H1 (cell line): ENCODE measurements at regions not wholly inside any gene's neighbourhood (a gene's known extent, or its start where the extent isn't known, plus 50 kb on each side); places are given as distances from the start of the nearest gene placed in this dataset.

ENCODE experiments used
- CTCF ChIA-PET: fragments of 300-600 bp; sonication (Branson Sonifier 250); formaldehyde crosslinking; loops from one replicate; lab custom pipeline; 2021; ENCODE audit not compliant: partially characterized antibody; lab: Charles Lee
- POLR2A ChIA-PET: fragments of 300-600 bp; sonication (Branson Sonifier 250); formaldehyde crosslinking; loops from one replicate; lab custom pipeline; 2021; ENCODE audit warnings: inconsistent platforms; ENCODE audit not compliant: partially characterized antibody; lab: Charles Lee
- DNase-seq, 2 experiments: peaks; one replicate each; pipeline versions ENCODE4 v3.0.0 to v3.0.0-alpha.2; 2010 to 2022; ENCODE audit warnings: low spot score in 2 of 2, low read depth in 1 of 2, mixed read lengths in 1 of 2
- FAIRE-seq: peaks from 2 replicates; lab custom pipeline; 2011; peaks lifted over from hg19 to GRCh38; lab: Jason Lieb, UNC
- H2AFZ ChIP-seq: 2 replicates; pipeline ENCODE4 v1.8.1; 2012; ENCODE audit warnings: low read length, inconsistent platforms
- H2AK5ac ChIP-seq: 2 replicates; pipeline ENCODE4 v1.6.1; 2013; ENCODE audit warnings: low read depth, low read length
- H2BK120ac ChIP-seq: replicated peaks from 2 replicates; pipeline ENCODE3; 2013; ENCODE audit warnings: low read depth, low read length, inconsistent platforms
- H2BK12ac ChIP-seq: 2 replicates; pipeline ENCODE4 v1.6.1; 2013; ENCODE audit warnings: low read depth, low read length
- H2BK15ac ChIP-seq: 2 replicates; pipeline ENCODE4 v1.6.1; 2013; ENCODE audit warnings: low read length
- H2BK20ac ChIP-seq: 2 replicates; pipeline ENCODE4 v1.6.1; 2013; ENCODE audit warnings: low read length
- H2BK5ac ChIP-seq: 2 replicates; pipeline ENCODE4 v1.6.1; 2013; ENCODE audit warnings: low read depth, low read length
- H3K14ac ChIP-seq: 2 replicates; pipeline ENCODE4 v1.6.1; 2013; ENCODE audit warnings: inconsistent platforms; ENCODE audit not compliant: insufficient read length
- H3K18ac ChIP-seq: 2 replicates; pipeline ENCODE4 v1.6.1; 2013; ENCODE audit warnings: low read length; ENCODE audit errors: extremely low read depth
- H3K23ac ChIP-seq: 2 replicates; pipeline ENCODE4 v1.6.1; 2013; ENCODE audit warnings: inconsistent platforms; ENCODE audit not compliant: insufficient read length
- H3K23me2 ChIP-seq: 2 replicates; pipeline ENCODE4 v1.6.1; 2013; ENCODE audit warnings: low read depth, low read length
- H3K27ac ChIP-seq: 2 replicates; pipeline ENCODE4 v1.6.1; 2011; ENCODE audit warnings: low read depth, low read length, inconsistent platforms
- H3K27me3 ChIP-seq, 4 experiments: replicated peaks in 1 of 4; 1 replicate in 1 of 4; 2 replicates in 3 of 4; pipeline versions ENCODE4 v1.6.1 to v1.8.1; 2011 to 2013; ENCODE audit warnings: low read length in 3 of 4, mild to moderate bottlenecking in 3 of 4, inconsistent platforms in 2 of 4, mixed read lengths in 2 of 4, moderate library complexity in 1 of 4; ENCODE audit not compliant: control insufficient read depth in 3 of 4, insufficient read depth in 3 of 4; ENCODE audit errors: extremely low read depth in 1 of 4
- H3K36me3 ChIP-seq, 4 experiments: 2 replicates each; pipeline versions ENCODE4 v1.6.1 to v1.8.1; 2011 to 2013; ENCODE audit warnings: mild to moderate bottlenecking in 4 of 4, low read length in 3 of 4, moderate library complexity in 2 of 4, control low read depth in 1 of 4, inconsistent platforms in 1 of 4; ENCODE audit not compliant: insufficient read depth in 4 of 4, control insufficient read depth in 2 of 4
- H3K4ac ChIP-seq: replicated peaks from 2 replicates; pipeline ENCODE3; 2013; ENCODE audit warnings: low read length, low read depth, mixed read lengths, inconsistent platforms; ENCODE audit not compliant: insufficient read length
- H3K4me1 ChIP-seq, 4 experiments: replicated peaks in 1 of 4; 1 replicate in 1 of 4; 2 replicates in 3 of 4; pipeline versions ENCODE4 v1.6.1 to v1.8.1; 2011 to 2013; ENCODE audit warnings: low read length in 3 of 4, inconsistent platforms in 2 of 4, mixed read lengths in 1 of 4; ENCODE audit not compliant: insufficient read depth in 4 of 4, control insufficient read depth in 3 of 4
- H3K4me2 ChIP-seq, 2 experiments: 2 replicates each; pipeline versions ENCODE4 v1.6.1 to v1.8.1; 2011 to 2013; ENCODE audit warnings: low read depth in 2 of 2, low read length in 2 of 2, control low read depth in 1 of 2, inconsistent platforms in 1 of 2, mild to moderate bottlenecking in 1 of 2; ENCODE audit not compliant: insufficient read depth in 1 of 2
- H3K4me3 ChIP-seq, 4 experiments: fragments of 200-600, 300-600 bp in 1 of 4; sonication (generic), shearing (Covaris generic), sonication (Bioruptor Twin) in 1 of 4; 2 replicates each; pipeline versions ENCODE4 v1.5.1 to v1.8.1; 2011 to 2016; ENCODE audit warnings: low read length in 4 of 4, low read depth in 3 of 4, control low read depth in 2 of 4, inconsistent platforms in 2 of 4, mild to moderate bottlenecking in 2 of 4, mixed read lengths in 1 of 4, moderate library complexity in 1 of 4; ENCODE audit not compliant: insufficient read depth in 2 of 4; ENCODE audit errors: extremely low read depth in 1 of 4
- H3K56ac ChIP-seq: replicated peaks from 2 replicates; pipeline ENCODE3; 2013; ENCODE audit warnings: low read depth, mild to moderate bottlenecking, mixed read lengths, low read length, inconsistent platforms; ENCODE audit not compliant: insufficient read length
- H3K79me1 ChIP-seq: 2 replicates; pipeline ENCODE4 v1.6.1; 2013; ENCODE audit warnings: low read depth, low read length, control low read depth
- H3K79me2 ChIP-seq, 2 experiments: 2 replicates each; pipeline versions ENCODE4 v1.6.1 to v1.8.1; 2012 to 2013; ENCODE audit warnings: low read length in 2 of 2, mild to moderate bottlenecking in 2 of 2, inconsistent platforms in 1 of 2; ENCODE audit not compliant: insufficient read depth in 2 of 2, control insufficient read depth in 1 of 2
- H3K9ac ChIP-seq, 4 experiments: replicated peaks in 1 of 4; 1 replicate in 1 of 4; 2 replicates in 3 of 4; pipeline versions ENCODE4 v1.6.1 to v1.8.1; 2011 to 2013; ENCODE audit warnings: low read depth in 3 of 4, low read length in 3 of 4, control low read depth in 2 of 4, mild to moderate bottlenecking in 2 of 4, moderate library complexity in 2 of 4, inconsistent platforms in 1 of 4; ENCODE audit errors: extremely low read depth in 1 of 4
- H3K9me3 ChIP-seq, 2 experiments: 2 replicates each; pipeline versions ENCODE4 v1.6.1 to v1.8.1; 2012 to 2013; ENCODE audit warnings: mild to moderate bottlenecking in 2 of 2, moderate library complexity in 2 of 2, control low read depth in 1 of 2, inconsistent platforms in 1 of 2, low read depth in 1 of 2, low read length in 1 of 2, mixed read lengths in 1 of 2; ENCODE audit not compliant: insufficient read depth in 2 of 2
- H4K20me1 ChIP-seq, 2 experiments: replicated peaks in 1 of 2; 2 replicates each; pipeline versions ENCODE3 to v1.8.1; 2011 to 2013; ENCODE audit warnings: inconsistent platforms in 2 of 2, low read length in 2 of 2, mild to moderate bottlenecking in 1 of 2; ENCODE audit not compliant: insufficient read depth in 2 of 2, control insufficient read depth in 1 of 2
- H4K5ac ChIP-seq: 2 replicates; pipeline ENCODE4 v1.6.1; 2013; ENCODE audit warnings: low read length, low read depth, mixed read lengths, inconsistent platforms; ENCODE audit not compliant: insufficient read length
- H4K8ac ChIP-seq: 2 replicates; pipeline ENCODE4 v1.8.0; 2013; ENCODE audit warnings: mild to moderate bottlenecking, moderate library complexity, low read length, inconsistent platforms; ENCODE audit not compliant: insufficient read depth; ENCODE audit errors: extremely low read depth
- H4K91ac ChIP-seq: replicated peaks from 2 replicates; pipeline ENCODE3; 2013; ENCODE audit warnings: low read length, mixed read lengths, inconsistent platforms; ENCODE audit not compliant: insufficient read length
- BACH1 ChIP-seq: IDR thresholded peaks from 2 replicates; pipeline ENCODE4 v1.6.1; 2012; ENCODE audit warnings: low read length, improper control_type of control experiment
- BRCA1 ChIP-seq: IDR thresholded peaks from 2 replicates; pipeline ENCODE4 v1.6.1; 2012; ENCODE audit warnings: low read depth, low read length, improper control_type of control experiment
- EP300 ChIP-seq, 2 experiments: IDR thresholded peaks; 1 replicate in 1 of 2; 2 replicates in 1 of 2; pipeline ENCODE4 v1.6.1; 2011 to 2012; ENCODE audit warnings: low read depth in 2 of 2, low read length in 2 of 2, mild to moderate bottlenecking in 2 of 2, borderline replicate concordance in 1 of 2, inconsistent platforms in 1 of 2, moderate library complexity in 1 of 2
- KDM4A ChIP-seq: IDR thresholded peaks from one replicate; pipeline ENCODE4 v1.7.1; 2012; ENCODE audit warnings: low read depth, mild to moderate bottlenecking, moderate library complexity, low read length, inconsistent platforms; ENCODE audit not compliant: severe bottlenecking
- NRF1 ChIP-seq: IDR thresholded peaks from 2 replicates; pipeline ENCODE4 v1.6.1; 2011; ENCODE audit warnings: mild to moderate bottlenecking, low read depth, low read length, improper control_type of control experiment
- PHF8 ChIP-seq: fragments of 200-600 bp; sonication (generic); conservative IDR thresholded peaks from 2 replicates; pipeline ENCODE4 v1.7.1; 2012; ENCODE audit warnings: low read depth, mild to moderate bottlenecking, inconsistent platforms, low read length, moderate library complexity
- ZNF274 ChIP-seq: IDR thresholded peaks from 2 replicates; pipeline ENCODE4 v1.7.0; 2012; ENCODE audit warnings: low read length, borderline replicate concordance; ENCODE audit errors: extremely low read depth
- WGBS, 2 experiments: shearing (Covaris generic) in 1 of 2; methylation state at CpG; one replicate each; pipeline versions ENCODE4 v1.1.6 to v1.1.7; 2013 to 2015; ENCODE audit warnings: low lambda C conversion rate in 2 of 2, mixed read lengths in 2 of 2, inconsistent platforms in 1 of 2, low coverage in 1 of 2, missing lambda C conversion rate in 1 of 2; ENCODE audit not compliant: insufficient replicate concordance in 2 of 2, insufficient coverage in 1 of 2, insufficient read length in 1 of 2; ENCODE audit errors: extremely low coverage in 1 of 2, missing lambda C conversion rate in 1 of 2; 5-methylcytosine and 5-hydroxymethylcytosine counted together
- TF ChIP-seq, protein P1 (sequence below): IDR thresholded peaks from 2 replicates; pipeline ENCODE4 v1.6.1; 2012; ENCODE audit warnings: inconsistent platforms

DNA sequence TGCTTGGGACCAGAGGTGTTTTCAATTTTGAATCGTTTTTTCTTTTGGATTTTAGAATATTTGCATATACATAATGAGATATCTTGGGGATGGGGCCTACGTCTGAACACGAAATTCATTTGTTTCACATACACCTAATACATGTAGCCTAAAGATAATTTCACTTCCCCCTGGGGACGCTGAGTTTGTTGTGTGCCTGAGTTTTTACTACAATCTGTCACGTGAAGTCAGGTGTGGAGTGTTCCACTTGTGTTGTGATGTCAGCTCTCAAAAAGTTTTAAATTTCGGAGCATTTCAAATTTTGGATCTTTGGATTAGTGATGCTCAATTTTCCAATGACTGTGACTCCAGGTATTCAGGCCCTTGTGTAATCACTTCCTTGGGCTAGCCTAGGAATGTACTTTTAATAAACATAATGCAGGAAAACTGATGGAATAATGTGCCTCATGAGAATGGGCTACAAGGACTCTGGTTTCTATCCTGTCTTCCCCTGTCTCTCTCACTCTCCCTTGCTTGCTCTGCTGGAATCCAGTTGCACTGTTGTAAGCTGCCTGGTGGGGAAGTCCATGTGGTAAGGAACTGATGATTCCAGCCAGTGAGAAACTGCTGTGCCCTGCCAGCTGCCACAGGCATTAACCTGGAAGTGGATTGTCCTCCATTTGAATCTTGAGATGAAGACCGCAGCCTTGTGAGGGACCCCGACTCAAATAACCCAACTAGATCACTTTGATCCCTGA is 403.8 kb downstream of the SHISA9 start:
- Histone ChIP-seq H3K27me3 (no peaks in the 10 kb centered on the region), H2BK12ac (no peak overlapping the region), H3K56ac (no peak overlapping the region), H3K9me3 (no peaks in the 10 kb centered on the region), H3K4me1 (no peaks in the 10 kb centered on the region), H3K79me1 (no peaks in the 10 kb centered on the region), H3K23me2 (no peaks in the 10 kb centered on the region), H4K20me1 (no peaks in the 10 kb centered on the region), H3K79me2 (no peaks in the 10 kb centered on the region), H4K8ac (no peak overlapping the region), H2BK120ac (no peak overlapping the region), H3K27ac (no peak overlapping the region), H3K4me3 (no peak overlapping the region), H4K91ac (no peak overlapping the region), H2AK5ac (no peak overlapping the region), H3K9ac (no peak overlapping the region), H2BK15ac (no peak overlapping the region), H3K23ac (no peak overlapping the region), H3K4me2 (no peak overlapping the region), H2AFZ (no peak overlapping the region), H3K4ac (no peak overlapping the region), H3K18ac (no peak overlapping the region), H3K14ac (no peak overlapping the region), H2BK5ac (no peak overlapping the region), H2BK20ac (no peak overlapping the region), H3K36me3 (no peaks in the 10 kb centered on the region), H4K5ac (no peak overlapping the region)
- WGBS, 2 experiments: 88% methylated on average over 8 of the region's 8 CpGs; no CpG with 5 or more reads in 1 of the 2 experiments
- TF ChIP-seq NRF1 (no peak), BACH1 (no peak), PHF8 (no peak), BRCA1 (no peak), ZNF274 (no peak), KDM4A (no peak), EP300 (IDR thresholded peaks at IDR 0.05; ENCODE audit: borderline replicate concordance in 1 of 2, low read depth in 2 of 2, low read length in 2 of 2) (no peak)
- TF ChIP-seq, protein P1, sequence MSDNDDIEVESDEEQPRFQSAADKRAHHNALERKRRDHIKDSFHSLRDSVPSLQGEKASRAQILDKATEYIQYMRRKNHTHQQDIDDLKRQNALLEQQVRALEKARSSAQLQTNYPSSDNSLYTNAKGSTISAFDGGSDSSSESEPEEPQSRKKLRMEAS: no peak
- FAIRE-seq (no peak), DNase-seq (no peak)
- CTCF ChIA-PET: no interaction called here
- POLR2A ChIA-PET: no interaction called here
